ENCODE measurements at regions not wholly inside any gene's neighbourhood (a gene's known extent, or its start where the extent isn't known, plus 50 kb on each side); places are given as distances from the start of the nearest gene placed in this dataset.
"Not testable (repeated sequence)": the region's sequence is repeated elsewhere in the genome, so short reads cannot be mapped to it uniquely, and the experiment has no call there.

DNA sequence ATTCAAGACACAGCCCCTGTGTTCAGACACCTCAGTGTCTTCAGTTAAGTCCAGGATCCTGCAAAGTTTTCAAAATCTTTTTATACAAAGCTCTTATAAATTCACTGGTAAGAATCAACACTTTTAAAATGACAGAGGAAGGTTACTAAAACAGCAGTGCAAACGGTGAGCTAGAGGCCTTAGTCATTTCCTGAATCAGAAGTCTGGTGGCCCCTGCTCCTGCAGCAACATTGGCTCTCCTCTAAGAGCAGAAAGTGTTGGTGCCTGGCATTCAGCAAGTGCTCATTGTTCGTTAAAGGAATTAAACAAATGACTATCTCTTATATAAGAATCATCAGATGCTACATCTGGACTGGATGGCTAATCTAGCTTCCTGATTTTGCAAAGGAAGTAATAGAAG is 282.9 kb downstream of the PTGER3 start:
- no peak for DNase-seq

GRCh38 chr1:70767377-70767776 is 280.2 kb downstream of the PTGER3 start:
- no peak for DNase-seq

GRCh38 chr1:70768216-70768615 is 279.4 kb downstream of the PTGER3 start:
- no peak for DNase-seq

GRCh38 chr1:70778056-70778762 is 269.4 kb downstream of the PTGER3 start:
- no peak for DNase-seq

GRCh38 chr1:70778934-70779333 is 268.7 kb downstream of the PTGER3 start:
- no peak for DNase-seq

- DNase-seq = no peak
Observed at GRCh38 chr1:70779571-70779970, 268.0 kb downstream of the PTGER3 start.

GRCh38 chr1:70785287-70785686 is 262.3 kb downstream of the PTGER3 start:
- no peak for DNase-seq

DNA sequence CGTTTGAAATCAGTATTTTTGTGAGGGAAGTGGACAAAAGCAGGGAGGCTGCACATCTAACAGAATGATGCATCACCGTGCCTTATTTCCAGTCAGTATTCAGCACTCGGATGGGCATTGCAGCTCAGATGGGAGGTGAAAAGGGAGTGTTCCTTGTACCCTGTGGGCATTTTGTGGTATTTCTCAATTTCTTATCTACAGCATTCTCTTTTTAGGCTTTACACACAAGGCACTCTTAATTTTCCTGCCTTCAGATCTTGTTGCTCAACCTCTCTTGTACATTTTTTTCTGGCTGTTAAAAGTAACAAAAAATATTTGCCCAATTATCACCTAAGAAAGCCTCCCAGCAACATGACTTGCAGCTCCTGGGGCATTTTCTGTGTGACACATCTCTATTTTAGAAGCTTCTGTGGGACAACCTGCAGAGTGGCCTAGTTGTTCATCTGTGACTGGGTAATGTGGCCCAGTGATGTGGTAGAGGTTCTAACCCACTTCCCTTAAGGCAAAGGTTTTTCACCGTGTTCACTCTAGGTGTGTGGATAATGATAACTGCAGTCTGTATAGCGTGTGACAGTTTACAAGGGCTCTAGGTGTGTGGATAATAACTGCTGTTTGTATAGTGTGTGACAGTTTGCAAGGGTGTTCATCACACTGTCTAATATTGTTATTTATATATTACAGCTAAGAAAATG is 257.2 kb downstream of the PTGER3 start:
- no peak for DNase-seq

- not testable (repeated sequence) for DNase-seq
Observed at GRCh38 chr1:70795064-70795463, 252.6 kb downstream of the PTGER3 start.

- not testable (repeated sequence) for DNase-seq
Observed at GRCh38 chr1:70796298-70796697, 251.3 kb downstream of the PTGER3 start.

GRCh38 chr1:70802625-70803024 is 245.0 kb downstream of the PTGER3 start:
- DNase-seq = not testable (repeated sequence)

GRCh38 chr1:70805641-70806040 is 242.0 kb downstream of the PTGER3 start:
- no peak for DNase-seq

- no peak for DNase-seq
Observed at GRCh38 chr1:70807088-70807664, 240.4 kb downstream of the PTGER3 start.

GRCh38 chr1:70809069-70809468 is 238.5 kb downstream of the PTGER3 start:
- no peak for DNase-seq

DNA sequence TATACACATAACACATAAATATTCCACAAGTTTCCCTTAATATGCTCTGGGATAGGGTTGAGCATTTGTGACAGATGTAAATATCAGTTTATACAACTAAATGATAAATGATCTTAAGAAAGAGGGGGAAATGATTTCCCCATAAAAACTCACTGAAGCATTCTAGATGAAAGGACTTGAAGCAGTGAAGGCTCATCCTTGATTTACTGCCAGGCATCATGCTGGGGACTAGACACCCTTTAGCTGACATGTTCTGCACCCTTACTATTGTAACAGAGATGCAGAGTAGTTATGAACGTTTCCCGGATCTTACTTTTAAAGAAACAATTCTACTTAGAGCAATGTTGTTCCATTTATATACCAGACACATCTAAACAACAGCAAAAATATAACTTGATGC is 235.8 kb downstream of the PTGER3 start:
- no peak for DNase-seq

DNA sequence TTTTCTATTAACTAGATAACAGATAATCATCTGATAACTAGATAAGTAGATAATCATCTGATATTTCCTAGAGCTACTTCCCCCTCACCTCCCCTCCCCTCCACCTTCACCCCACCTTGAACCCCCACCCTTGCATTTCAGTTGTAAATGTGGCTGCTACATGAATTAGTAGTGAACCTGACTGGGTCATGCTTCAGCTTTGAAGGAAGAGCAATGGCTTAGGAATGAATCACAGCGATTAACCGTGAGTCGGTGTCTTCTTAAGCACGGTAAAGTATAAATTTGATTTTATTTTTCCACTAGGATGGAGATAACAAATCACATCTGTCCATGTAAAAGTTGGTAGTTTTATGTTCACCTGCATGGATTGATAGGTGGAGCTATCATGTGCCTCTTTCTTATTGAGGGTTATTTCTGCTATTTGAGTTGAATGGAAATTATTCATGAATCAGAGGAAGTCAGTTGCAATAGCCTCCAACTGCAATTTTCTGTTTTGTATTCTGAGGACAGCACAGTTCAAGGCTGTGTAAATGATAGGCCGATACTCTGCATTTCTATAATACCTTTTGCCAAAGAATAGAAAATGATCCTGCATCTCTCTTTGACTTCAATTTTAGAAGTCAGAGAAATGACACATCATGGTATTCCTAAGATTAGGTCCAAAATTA is 235.0 kb downstream of the PTGER3 start:
- DNase-seq = no peak

- no peak for DNase-seq
Observed at GRCh38 chr1:70818401-70818800, 229.2 kb downstream of the PTGER3 start.

DNA sequence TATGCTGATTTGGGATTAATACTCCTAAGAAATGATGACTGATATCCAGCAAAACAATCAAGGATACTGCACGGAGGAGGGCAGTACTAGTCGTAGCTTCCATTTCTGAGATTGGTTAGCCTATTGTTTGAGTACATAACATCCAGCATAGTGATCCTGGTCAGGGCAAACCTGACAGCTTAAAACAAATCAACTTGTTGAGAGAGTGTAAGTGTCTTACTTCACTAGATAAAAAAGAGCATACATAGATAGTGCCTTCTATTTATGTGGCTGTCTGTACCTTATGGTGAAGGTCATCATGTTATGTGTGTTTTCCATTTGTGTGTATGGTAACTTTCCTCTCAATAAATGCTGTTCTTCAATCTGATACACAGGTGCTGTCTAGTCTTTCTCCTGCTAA is 228.4 kb downstream of the PTGER3 start:
- no peak for DNase-seq

DNA sequence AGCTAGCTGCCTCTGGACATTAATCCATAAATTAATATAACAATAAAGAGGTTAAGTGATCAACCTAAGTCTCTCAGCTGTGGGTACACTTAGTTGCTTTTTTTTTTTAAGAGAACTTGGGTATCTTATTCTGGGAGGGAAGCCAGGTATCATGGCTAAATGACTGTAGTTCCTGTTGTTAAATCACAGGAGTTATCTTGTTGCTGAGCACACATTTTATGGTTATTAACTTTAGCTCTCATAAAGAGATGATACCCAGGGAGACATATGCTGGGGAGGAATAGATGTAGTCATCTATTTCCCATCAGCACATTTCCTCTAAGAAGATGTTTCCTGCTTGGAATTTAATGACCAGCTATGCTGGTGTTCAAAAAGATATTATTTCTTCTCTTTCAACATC is 227.8 kb downstream of the PTGER3 start:
- DNase-seq = no peak

- DNase-seq = no peak
Observed at GRCh38 chr1:70820396-70820795, 227.2 kb downstream of the PTGER3 start.

DNA sequence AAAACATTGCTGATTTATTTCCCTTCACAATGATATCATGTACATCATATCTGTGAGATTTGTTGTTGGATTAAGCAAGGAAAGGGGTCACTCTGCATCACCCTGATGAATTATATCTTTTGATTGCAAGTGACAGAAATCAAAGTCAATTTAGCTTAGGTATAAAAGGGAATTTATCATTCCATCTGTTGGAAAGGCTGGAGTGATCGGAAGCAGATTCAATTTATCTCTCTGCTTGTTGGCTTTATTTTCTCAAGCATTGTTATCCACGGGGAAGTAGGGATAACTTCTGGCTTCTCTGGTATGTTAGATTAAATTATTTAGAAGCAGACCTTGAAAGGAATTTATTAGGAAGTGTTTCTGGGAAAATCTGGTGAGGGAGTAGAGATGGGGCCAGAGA is 226.6 kb downstream of the PTGER3 start:
- no peak for DNase-seq

DNA sequence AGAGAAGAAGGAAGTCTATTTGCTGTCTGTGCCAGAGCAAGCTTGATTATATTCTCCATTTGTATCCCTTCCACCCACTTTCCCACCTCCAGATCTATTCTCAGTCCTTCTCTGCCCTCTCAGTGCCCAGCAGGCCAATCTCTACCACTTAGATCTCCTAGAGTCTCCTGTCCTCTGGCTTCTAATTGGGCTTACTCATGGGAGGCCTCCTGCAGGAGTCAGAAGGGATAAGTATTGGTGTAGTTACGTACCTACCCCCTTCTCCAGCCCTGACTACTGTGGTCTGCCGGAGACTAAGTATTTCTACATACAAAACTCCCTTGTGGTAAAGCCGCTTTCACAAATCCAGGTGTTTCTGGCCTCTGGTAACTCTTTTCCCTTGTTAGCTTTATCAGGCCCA is 221.2 kb downstream of the PTGER3 start:
- DNase-seq = no peak

DNA sequence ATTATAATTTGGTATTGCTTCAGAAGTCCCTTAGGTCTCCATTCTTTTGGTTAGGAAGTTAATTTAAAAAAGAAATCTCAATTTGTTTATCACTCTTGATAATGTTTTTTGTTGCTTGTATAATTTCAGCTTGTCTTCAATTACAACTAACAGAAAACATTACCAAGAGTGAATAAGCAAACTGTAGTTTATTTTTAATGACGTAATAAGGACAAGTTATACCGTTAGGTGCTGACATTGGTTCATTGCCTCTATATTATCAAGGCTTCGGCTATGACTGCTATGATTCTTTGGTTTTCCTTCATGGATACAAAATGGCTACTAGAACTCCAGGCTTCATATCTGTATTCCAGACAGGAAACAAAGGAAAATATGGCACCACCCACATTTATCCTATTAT is 220.6 kb downstream of the PTGER3 start:
- no peak for DNase-seq

GRCh38 chr1:70828177-70828576 is 219.4 kb downstream of the PTGER3 start:
- no peak for DNase-seq

All from NCI-H1105 treated with DMSO at 0.1 percent for 48 hours (cell line).